ENCODE measurements at regions not wholly inside any gene's neighbourhood (a gene's known extent, or its start where the extent isn't known, plus 50 kb on each side); places are given as distances from the start of the nearest gene placed in this dataset.

DNA sequence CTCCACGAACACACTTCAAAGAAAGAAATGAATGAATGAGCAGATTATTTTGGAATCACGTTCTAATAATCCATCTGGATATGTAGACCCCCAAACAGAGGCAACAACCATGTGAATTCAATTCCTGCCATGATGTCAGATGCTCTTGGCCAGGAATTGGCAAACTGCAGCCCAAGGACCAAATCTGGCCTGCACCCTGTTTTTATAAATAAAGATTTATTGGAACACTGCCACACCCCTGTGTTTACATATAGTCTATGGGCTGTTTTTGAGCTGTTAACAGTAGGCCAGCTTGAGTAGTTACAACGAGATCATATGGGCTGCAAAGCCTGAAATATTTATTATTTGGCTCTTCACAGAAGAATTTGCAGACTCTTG, 336.0 kb upstream of the ZFHX3 start:
- Histone ChIP-seq H3K4me3 (no peak overlapping the region), H3K4me1 (no peaks in the 10 kb centered on the region), H3K27me3 (no peaks in the 10 kb centered on the region), H3K27ac (no peak overlapping the region), H3K9me3 (replicated peaks) (no peaks in the 10 kb centered on the region), H3K36me3 (no peaks in the 10 kb centered on the region)
- DNase-seq: no peak

DNA sequence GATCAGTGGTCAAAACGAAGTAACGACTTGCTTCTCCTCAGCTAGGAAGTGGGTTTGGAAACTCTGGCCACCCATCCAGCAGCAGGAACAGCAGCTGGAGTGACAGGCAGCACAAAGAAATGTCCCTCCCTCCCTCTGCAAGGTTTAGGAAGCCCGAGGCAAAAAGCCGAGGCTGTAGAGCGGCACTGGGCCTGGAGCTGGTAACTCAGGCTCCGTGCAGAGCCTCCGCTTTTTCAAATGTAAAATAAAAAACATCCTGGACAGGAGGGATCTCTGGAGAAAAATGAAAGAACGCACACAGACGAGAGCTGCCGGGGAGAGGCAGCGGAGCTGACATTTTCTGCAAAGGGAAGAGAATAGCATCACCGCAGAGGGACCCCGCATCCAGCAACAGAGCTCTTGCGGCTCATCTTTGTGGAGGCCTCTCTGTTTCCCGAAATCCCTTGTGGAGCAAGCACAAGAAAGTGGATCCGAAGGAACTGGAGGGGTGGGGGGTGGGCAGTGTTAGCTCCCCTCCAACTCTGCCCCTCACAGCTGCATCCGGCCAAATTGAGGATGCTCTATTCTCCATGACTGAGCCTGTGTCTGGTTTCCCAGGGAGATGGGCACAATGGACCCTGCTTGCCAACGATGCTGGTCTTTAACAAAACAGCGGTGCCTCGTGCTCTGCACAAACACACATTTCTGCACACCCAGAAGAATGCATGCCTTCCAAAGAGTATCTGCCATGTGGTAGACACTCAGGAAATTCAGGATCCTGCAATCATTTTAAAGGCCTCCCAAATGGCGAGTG, 335.5 kb upstream of the ZFHX3 start:
- no peaks in the 10 kb centered on the region for H3K4me1 ChIP-seq
- no peaks in the 10 kb centered on the region for H3K27me3 ChIP-seq
- DNase-seq: no peak
- H3K9me3 ChIP-seq (replicated peaks): no peaks in the 10 kb centered on the region
- H3K36me3 ChIP-seq: no peaks in the 10 kb centered on the region
- H3K4me3 ChIP-seq: no peak overlapping the region
- no peak overlapping the region for H3K27ac ChIP-seq

DNA sequence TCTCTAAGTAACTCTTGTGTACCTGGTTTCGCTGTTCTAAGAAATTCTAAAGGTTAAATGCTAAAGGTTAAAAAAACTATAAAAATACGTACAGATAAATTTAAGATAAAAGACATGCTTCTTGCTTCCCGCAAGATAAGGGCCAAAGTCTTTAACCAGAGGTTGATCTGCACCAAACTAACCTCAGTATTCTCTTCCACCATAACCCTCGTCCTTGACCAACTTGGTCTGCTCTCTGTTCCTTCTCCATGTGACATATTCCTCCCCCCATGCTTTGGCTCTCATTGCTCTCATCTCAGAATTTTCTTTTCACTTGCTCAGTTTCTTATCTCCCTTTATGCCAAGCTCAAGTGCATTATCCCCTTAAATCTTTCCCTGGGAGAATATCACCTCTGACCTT, 330.5 kb upstream of the ZFHX3 start:
- no peak for DNase-seq
- Histone ChIP-seq H3K9me3 (replicated peaks) (no peaks in the 10 kb centered on the region), H3K27me3 (no peaks in the 10 kb centered on the region), H3K36me3 (no peaks in the 10 kb centered on the region), H3K4me1 (no peaks in the 10 kb centered on the region), H3K27ac (no peak overlapping the region), H3K4me3 (no peak overlapping the region)

DNA sequence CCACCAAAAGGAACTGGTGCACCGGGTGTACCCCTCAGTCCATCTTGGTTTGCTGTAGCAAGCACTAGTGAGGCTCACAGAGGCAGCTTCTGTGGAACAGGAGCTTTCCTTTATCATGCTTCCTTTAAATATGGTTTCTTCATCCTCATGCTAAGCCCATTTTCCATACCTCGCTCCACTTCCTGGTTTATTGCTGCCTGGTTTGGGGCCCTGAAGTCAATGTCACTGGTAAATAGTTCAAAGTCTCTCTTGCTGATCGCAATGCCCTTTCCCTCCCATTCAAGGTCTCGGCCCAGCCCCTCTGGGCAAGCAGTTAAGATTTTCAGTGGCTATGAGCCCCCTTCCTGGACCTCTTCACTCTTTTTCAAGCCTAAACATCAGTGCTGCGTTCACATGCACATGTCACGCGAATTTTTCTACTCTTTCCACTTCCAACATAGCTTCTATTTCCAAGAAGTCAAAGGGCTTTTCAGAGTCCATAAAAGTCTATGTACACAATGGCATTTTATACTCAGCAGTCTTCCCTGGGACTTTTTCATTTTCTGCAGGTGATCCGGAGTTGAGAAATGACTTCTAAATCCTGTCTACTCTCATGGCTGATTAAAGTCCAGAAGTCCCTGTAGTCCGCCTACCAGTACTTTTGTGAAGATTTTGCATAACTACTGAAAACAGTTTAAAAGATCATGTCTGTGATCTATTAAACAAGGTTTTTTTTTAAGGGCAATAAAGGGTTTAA, 323.8 kb upstream of the ZFHX3 start:
- Histone ChIP-seq H3K36me3 (no peaks in the 10 kb centered on the region), H3K9me3 (replicated peaks) (no peaks in the 10 kb centered on the region), H3K27ac (no peak overlapping the region), H3K4me1 (no peaks in the 10 kb centered on the region), H3K27me3 (no peaks in the 10 kb centered on the region), H3K4me3 (no peak overlapping the region)
- no peak for DNase-seq

DNA sequence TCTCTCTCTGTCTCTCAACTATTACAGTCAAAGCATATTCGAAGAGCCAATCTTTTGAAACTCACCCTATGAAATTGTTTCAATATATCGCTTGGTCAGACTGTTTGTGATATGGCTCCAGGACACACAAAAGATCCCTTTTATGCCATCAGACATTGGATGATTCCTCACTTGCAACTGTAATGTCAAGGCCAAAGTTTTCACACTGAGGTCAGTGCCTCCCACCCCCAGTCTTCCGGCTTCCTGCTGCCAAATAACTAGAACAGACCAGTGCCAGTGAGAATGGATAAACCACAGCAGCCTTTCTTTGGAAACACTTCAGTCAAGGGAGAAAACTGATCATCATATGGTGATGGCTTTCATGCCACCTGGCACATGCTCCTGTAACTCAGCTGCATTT, 321.9 kb upstream of the ZFHX3 start:
- Histone ChIP-seq H3K9me3 (replicated peaks) (no peaks in the 10 kb centered on the region), H3K36me3 (no peaks in the 10 kb centered on the region), H3K27me3 (no peaks in the 10 kb centered on the region), H3K27ac (no peak overlapping the region), H3K4me1 (peaks cover 9% of the 10 kb centered on the region), H3K4me3 (no peak overlapping the region)
- no peak for DNase-seq

DNA sequence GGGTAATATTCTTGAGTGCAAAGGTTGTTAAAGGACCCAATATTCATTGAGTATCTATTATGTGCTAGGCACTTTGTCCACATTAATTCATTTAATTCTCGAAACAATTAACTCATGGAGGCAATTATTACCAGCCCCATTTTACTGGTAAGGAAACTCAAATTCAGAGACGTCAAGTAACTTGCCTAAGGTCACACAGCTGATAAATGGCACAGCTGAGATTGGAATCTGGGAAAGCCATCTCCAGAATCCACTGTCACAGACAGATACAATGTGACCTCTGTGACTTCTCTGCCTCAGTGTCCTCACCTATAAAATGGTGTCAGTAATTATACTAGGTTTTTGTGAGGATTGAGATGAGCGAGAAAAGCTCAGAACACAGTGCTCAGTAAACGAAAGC, 320.8 kb upstream of the ZFHX3 start:
- Histone ChIP-seq H3K27ac (no peak overlapping the region), H3K4me1 (peaks cover 12% of the 10 kb centered on the region), H3K36me3 (no peaks in the 10 kb centered on the region), H3K27me3 (no peaks in the 10 kb centered on the region), H3K9me3 (replicated peaks) (no peaks in the 10 kb centered on the region), H3K4me3 (no peak overlapping the region)
- no peak for DNase-seq

DNA sequence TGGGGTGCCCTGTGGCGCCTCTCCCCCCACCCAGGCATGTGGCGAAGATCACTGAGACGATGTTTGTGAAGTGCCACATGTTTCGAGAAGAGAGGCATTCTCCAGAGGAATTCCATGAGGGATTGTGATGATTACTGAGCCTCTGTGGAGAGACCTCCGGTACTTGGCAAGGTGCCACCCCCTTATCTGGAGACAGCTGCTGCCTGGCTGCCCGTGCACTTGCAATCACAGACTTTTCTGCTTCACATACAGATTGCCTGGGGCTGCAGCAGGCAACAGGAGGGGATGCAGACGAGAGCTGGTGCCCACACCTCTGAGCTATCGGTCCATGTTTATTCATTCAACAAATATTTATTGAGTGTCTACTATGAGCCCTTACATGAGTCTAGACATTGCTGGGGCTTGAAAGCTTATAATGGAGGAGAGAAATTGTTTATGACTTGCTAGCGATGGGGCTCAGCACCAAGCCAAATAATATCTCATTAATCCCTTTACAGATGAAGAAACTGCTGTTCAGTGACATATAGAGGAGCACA, 317.2 kb upstream of the ZFHX3 start:
- peaks cover 12% of the 10 kb centered on the region for H3K4me1 ChIP-seq
- peak; percentile 89 to 90 for DNase-seq

DNA sequence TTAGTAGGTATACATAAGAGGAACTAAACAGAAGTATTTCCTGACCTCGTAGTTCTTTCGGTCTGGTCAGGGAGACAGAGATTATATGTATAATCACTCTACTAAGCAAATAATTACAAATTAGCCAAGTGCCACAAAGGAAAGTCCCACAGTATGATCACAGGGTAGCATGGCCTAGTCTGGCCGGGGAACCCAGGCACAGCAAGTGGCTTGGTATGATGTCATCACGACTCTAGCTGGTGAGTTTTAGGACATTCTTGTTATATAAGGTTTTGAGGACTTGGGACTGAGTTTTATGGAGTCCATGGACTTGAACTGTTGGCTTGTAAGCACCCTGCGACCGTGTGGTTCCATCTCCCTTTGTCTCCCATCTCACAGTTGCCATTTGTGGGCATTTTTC, 316.5 kb upstream of the ZFHX3 start:
- no peaks in the 10 kb centered on the region for H3K36me3 ChIP-seq
- H3K4me3 ChIP-seq: no peak overlapping the region
- H3K27me3 ChIP-seq: no peaks in the 10 kb centered on the region
- H3K4me1 ChIP-seq: peaks cover 12% of the 10 kb centered on the region
- H3K9me3 ChIP-seq (replicated peaks): no peaks in the 10 kb centered on the region
- DNase-seq: peak in 1 of 2 experiments; percentile 1
- H3K27ac ChIP-seq: peak overlapping the region; percentile 21; the same call in 1 of the 2 replicates

More for the DNA sequence above, 317.2 kb upstream of the ZFHX3 start:
- Histone ChIP-seq H3K4me3 (no peak overlapping the region), H3K27ac (peak overlapping the region; percentile 21; the same call in 1 of the 2 replicates), H3K27me3 (no peaks in the 10 kb centered on the region), H3K9me3 (replicated peaks) (no peaks in the 10 kb centered on the region), H3K36me3 (no peaks in the 10 kb centered on the region)

DNA sequence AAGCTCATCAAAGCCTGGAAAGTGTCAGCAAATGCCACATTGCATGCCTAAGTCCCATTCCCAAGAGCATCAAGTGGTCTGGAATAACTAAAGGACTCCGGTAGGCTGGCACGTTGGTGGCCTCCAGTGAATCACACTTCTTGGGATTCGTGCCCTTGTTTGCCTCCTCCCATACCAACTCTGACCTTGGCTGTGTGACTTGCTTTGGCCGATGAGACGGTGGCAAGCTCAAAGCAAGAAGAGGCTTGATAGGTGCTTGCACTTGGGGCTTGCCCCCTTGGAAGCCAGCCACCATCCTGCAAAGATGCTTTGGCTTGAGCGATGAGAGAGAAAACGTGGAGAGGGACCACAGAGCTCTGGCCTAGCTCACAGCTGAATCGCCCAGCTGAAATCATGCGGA, 313.1 kb upstream of the ZFHX3 start:
- no peaks in the 10 kb centered on the region for H3K9me3 ChIP-seq (replicated peaks)

DNA sequence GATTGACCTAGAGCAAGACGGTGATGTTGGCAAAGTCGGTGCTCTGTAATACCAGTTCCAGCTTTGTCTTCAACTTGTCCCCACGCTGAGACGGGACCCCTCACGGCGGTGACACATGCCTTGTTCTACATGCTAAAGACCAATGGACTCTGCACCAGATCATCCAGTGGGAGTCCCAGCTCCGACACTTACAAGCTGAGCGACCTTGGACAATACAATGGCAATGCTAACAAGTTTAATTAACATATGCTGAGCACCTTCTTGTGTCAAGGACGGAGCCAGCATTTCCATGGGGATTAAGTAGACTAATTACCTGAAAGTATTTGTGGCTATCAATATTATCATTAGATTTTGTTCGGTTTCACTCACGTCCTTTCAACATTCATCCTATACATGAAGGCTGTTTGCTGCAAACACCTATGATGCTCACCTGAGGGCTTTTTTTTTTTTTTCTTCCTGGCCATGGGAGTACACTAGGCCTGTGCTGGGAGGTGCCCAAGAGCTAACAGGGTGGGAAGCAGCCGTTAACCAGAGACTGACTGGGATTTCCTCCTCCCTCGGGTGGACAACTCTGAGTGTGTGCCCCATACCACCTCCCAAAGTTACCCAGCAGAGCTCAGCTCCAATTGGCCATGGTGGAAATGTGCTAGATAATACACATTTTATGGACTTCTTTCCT, 308.6 kb upstream of the ZFHX3 start:
- Histone ChIP-seq H3K36me3 (no peaks in the 10 kb centered on the region), H3K4me1 (no peaks in the 10 kb centered on the region), H3K9me3 (replicated peaks) (no peaks in the 10 kb centered on the region), H3K27ac (no peak overlapping the region), H3K4me3 (no peak overlapping the region), H3K27me3 (no peaks in the 10 kb centered on the region)
- DNase-seq: no peak

More for the DNA sequence above, 313.1 kb upstream of the ZFHX3 start:
- no peak for DNase-seq
- Histone ChIP-seq H3K27me3 (no peaks in the 10 kb centered on the region), H3K27ac (no peak overlapping the region), H3K36me3 (no peaks in the 10 kb centered on the region), H3K4me3 (no peak overlapping the region), H3K4me1 (peaks cover 12% of the 10 kb centered on the region)

DNA sequence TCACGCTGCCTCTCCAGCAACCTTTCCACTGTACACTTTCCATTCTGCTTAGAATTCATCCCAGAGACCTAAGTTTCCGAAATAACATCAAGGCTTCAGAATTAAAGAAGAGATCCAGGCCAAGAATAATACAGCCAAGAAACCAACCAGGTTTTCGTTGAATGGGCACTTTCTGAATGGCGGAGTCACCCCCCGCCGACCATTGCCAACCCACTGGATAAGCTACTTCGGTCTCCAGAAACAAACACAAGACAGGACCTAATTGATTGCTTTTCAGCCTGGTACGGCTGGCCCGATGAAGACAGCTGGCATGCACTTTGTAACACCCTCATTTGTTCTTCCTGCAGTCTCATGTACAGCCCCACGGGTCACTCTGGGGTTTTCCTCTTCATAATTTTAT, 308.1 kb upstream of the ZFHX3 start:
- no peak overlapping the region for H3K4me3 ChIP-seq
- no peaks in the 10 kb centered on the region for H3K9me3 ChIP-seq (replicated peaks)
- H3K27ac ChIP-seq: no peak overlapping the region
- no peaks in the 10 kb centered on the region for H3K36me3 ChIP-seq
- no peaks in the 10 kb centered on the region for H3K27me3 ChIP-seq
- DNase-seq: no peak
- no peaks in the 10 kb centered on the region for H3K4me1 ChIP-seq

DNA sequence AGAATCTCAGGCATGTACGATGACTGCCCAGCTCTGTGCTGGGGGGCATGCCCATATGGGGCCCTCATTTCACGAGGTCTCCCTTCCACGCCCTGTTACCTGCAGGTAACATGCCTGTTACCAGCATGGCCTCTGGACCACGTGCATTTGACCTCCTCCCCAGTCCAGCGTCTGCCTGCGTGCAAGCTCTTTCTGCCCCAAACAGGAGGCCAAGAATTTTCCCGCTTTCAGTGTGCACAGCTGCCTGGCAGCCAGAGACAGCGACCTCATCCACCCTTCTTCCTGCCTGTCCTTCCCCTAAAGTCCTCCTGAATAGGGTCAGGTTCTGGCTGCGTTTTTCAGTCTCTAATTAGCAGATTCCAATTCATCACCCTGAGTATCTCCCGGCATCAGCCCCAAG, 306.5 kb upstream of the ZFHX3 start:
- no peak overlapping the region for H3K27ac ChIP-seq
- H3K36me3 ChIP-seq: no peaks in the 10 kb centered on the region
- no peaks in the 10 kb centered on the region for H3K4me1 ChIP-seq
- H3K4me3 ChIP-seq: no peak overlapping the region
- H3K27me3 ChIP-seq: no peaks in the 10 kb centered on the region
- DNase-seq: no peak
- H3K9me3 ChIP-seq (replicated peaks): no peaks in the 10 kb centered on the region

DNA sequence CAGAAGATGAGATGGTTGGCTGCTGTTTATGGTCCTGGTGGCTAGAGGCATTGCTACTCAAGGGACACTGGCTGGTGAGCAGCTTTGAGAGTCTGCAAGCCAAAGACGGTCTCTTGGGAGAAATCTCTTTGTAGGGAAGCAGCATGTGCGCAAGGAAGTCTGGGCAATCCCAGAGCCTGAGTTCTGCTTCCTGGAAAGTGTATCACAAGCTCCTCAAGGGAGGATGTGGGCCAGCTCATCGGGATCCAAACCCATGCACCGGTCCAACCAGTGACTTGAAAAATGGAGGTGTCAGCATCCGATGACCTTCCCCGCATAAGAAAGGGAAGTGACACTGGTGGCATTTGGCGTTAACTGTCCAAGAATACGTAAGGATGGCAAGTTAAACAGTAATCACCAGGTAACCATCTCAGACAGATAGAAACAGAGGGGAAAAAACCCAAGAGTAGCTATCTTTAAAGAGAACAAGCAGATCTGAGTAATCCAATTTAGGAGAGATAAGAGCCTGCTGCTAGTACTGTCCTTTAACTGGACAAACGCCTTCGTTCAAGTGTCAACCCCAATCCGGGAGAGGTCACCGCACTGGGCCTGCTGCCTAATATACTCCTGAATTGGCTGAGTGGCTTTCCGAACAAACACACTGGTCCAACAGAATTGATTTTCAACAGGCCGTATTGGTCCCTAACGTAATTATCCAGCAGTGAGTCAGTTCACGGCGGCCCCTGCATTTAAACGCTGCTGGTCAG, 303.0 kb upstream of the ZFHX3 start:
- DNase-seq: no peak
- Histone ChIP-seq H3K27ac (no peak overlapping the region), H3K4me1 (no peaks in the 10 kb centered on the region), H3K9me3 (replicated peaks) (no peaks in the 10 kb centered on the region), H3K4me3 (no peak overlapping the region), H3K36me3 (no peaks in the 10 kb centered on the region), H3K27me3 (no peaks in the 10 kb centered on the region)

DNA sequence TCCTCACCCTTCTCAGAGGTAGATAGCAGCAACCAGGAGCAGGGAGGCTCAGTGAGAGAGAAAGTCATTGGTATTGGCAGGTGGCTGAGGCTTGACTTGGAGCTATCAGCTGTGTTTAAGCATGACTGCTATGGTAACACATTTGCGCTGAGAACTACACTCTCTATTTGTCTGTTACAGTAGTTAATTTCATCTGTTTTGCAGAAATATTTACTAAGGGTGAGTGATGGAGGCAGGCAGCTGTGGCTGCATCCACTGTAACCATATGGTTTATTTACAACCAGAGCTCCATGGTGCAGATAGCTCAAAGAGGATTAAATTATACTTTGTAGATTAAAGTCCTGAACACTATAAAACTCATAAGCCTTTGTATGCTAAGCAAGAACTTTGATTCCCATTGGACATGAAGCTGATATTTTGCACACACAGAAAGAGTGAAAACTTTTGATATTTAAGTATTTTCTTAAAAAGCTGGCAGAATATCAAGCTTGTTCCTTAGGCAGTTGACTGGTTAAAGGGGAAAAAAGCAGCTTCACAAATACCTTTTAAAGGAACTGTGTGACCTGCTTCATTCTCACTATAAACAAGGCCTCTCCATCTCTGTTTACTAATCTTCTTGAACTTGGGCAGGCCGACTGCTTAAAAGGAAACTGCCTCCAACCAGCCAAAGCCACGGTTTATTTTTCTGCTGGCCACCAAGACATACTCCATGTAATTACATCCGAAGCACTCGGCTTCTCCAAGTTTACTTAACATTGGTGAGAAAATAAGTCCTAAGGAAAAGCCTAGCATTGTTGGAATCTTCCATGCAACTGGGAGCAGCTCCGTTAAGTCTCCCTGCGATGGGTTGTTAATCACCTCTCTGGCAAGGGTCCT, 299.8 kb upstream of the ZFHX3 start:
- no peaks in the 10 kb centered on the region for H3K27me3 ChIP-seq
- no peaks in the 10 kb centered on the region for H3K36me3 ChIP-seq
- no peak overlapping the region for H3K4me3 ChIP-seq
- no peaks in the 10 kb centered on the region for H3K4me1 ChIP-seq
- DNase-seq: peak; percentile 4 to 26
- no peak overlapping the region for H3K27ac ChIP-seq
- H3K9me3 ChIP-seq (replicated peaks): no peaks in the 10 kb centered on the region

Data from SJCRH30 (cell line).